H9 (cell line): ENCODE measurements at regions not wholly inside any gene's neighbourhood (a gene's known extent, or its start where the extent isn't known, plus 50 kb on each side); places are given as distances from the start of the nearest gene placed in this dataset.

Experiments
- DNase-seq: peaks from one replicate; pipeline ENCODE4 v3.0.0-alpha.2; 2017
- H2AFZ ChIP-seq: one replicate; pipeline ENCODE4 v1.6.1; 2013; ENCODE audit warnings: mild to moderate bottlenecking, low read length, control low read depth, moderate library complexity
- H2AK5ac ChIP-seq: 2 replicates; pipeline ENCODE4 v1.6.1; 2013; ENCODE audit warnings: low read length, control low read depth, mixed read lengths; ENCODE audit not compliant: insufficient read length
- H2BK120ac ChIP-seq: one replicate; pipeline ENCODE4 v1.6.1; 2013; ENCODE audit warnings: low read depth, mild to moderate bottlenecking, low read length, control low read depth, inconsistent platforms; ENCODE audit not compliant: poor library complexity, severe bottlenecking
- H2BK12ac ChIP-seq: 2 replicates; pipeline ENCODE4 v1.6.1; 2013; ENCODE audit warnings: low read length, control low read depth, mixed read lengths, low read depth; ENCODE audit not compliant: insufficient read length
- H2BK15ac ChIP-seq: 2 replicates; pipeline ENCODE4 v1.6.1; 2013; ENCODE audit warnings: low read depth, low read length, control low read depth
- H2BK20ac ChIP-seq: one replicate; pipeline ENCODE4 v1.6.1; 2013; ENCODE audit warnings: low read depth, mild to moderate bottlenecking, low read length, control low read depth, inconsistent platforms; ENCODE audit not compliant: poor library complexity, severe bottlenecking
- H2BK5ac ChIP-seq: 2 replicates; pipeline ENCODE4 v1.6.1; 2013; ENCODE audit warnings: low read length, control low read depth, mixed read lengths; ENCODE audit not compliant: insufficient read length
- H3K14ac ChIP-seq: 2 replicates; pipeline ENCODE4 v1.6.1; 2013; ENCODE audit warnings: low read length, control low read depth; ENCODE audit not compliant: insufficient read depth
- H3K18ac ChIP-seq: 2 replicates; pipeline ENCODE4 v1.6.1; 2013; ENCODE audit warnings: low read depth, mild to moderate bottlenecking, mixed read lengths, low read length, control low read depth; ENCODE audit not compliant: insufficient read length
- H3K23ac ChIP-seq: 2 replicates; pipeline ENCODE4 v1.6.1; 2013; ENCODE audit warnings: low read length, control low read depth, mixed read lengths, low read depth; ENCODE audit not compliant: insufficient read length
- H3K23me2 ChIP-seq: 2 replicates; pipeline ENCODE4 v1.6.1; 2013; ENCODE audit warnings: low read depth, mild to moderate bottlenecking, mixed read lengths, low read length, control low read depth; ENCODE audit not compliant: insufficient read length, poor library complexity, severe bottlenecking
- H3K27ac ChIP-seq: 2 replicates; pipeline ENCODE4 v1.5.1; 2013; ENCODE audit warnings: low read length, control low read depth, mixed read lengths, low read depth; ENCODE audit not compliant: insufficient read length
- H3K27me3 ChIP-seq: 2 replicates; pipeline ENCODE4 v1.6.1; 2013; ENCODE audit warnings: low read length, control low read depth, inconsistent platforms; ENCODE audit not compliant: insufficient read depth
- H3K4ac ChIP-seq: 2 replicates; pipeline ENCODE4 v1.6.1; 2013; ENCODE audit warnings: low read depth, mild to moderate bottlenecking, control low read depth, inconsistent platforms, low read length, moderate library complexity
- H3K4me1 ChIP-seq: 2 replicates; pipeline ENCODE4 v1.6.1; 2013; ENCODE audit warnings: low read length, control low read depth, inconsistent platforms; ENCODE audit not compliant: insufficient read depth
- H3K4me2 ChIP-seq: 2 replicates; pipeline ENCODE4 v1.6.1; 2013; ENCODE audit warnings: low read length, control low read depth, mixed read lengths; ENCODE audit not compliant: insufficient read length, insufficient read depth
- H3K56ac ChIP-seq: 2 replicates; pipeline ENCODE4 v1.6.1; 2013; ENCODE audit warnings: low read depth, mild to moderate bottlenecking, mixed read lengths, low read length, control low read depth; ENCODE audit not compliant: insufficient read length
- H3K79me1 ChIP-seq: 2 replicates; pipeline ENCODE4 v1.6.1; 2013; ENCODE audit warnings: low read depth, mild to moderate bottlenecking, moderate library complexity, low read length, control low read depth, inconsistent platforms; ENCODE audit not compliant: insufficient read depth, poor library complexity, severe bottlenecking
- H3K79me2 ChIP-seq: 2 replicates; pipeline ENCODE4 v1.6.1; 2013; ENCODE audit warnings: low read length, control low read depth, inconsistent platforms; ENCODE audit not compliant: insufficient read depth
- H3K9ac ChIP-seq: 2 replicates; pipeline ENCODE4 v1.6.1; 2013; ENCODE audit warnings: low read length, control low read depth, mixed read lengths; ENCODE audit not compliant: insufficient read length; ENCODE audit errors: extremely low read depth
- H3K9me3 ChIP-seq: one replicate; pipeline ENCODE4 v1.6.1; 2013; ENCODE audit warnings: low read depth, low read length, inconsistent platforms; ENCODE audit not compliant: control insufficient read depth
- H3T11ph ChIP-seq: one replicate; pipeline ENCODE4 v1.6.1; 2013; ENCODE audit warnings: mild to moderate bottlenecking, low read length, control low read depth, inconsistent platforms
- H4K20me1 ChIP-seq: one replicate; pipeline ENCODE4 v1.6.1; 2013; ENCODE audit not compliant: control insufficient read depth, insufficient read length, insufficient read depth
- H4K5ac ChIP-seq: 2 replicates; pipeline ENCODE4 v1.6.1; 2013; ENCODE audit warnings: low read depth, mild to moderate bottlenecking, mixed read lengths, low read length, control low read depth; ENCODE audit not compliant: insufficient read length
- H4K8ac ChIP-seq: replicated peaks from 2 replicates; pipeline ENCODE4 v1.6.1; 2013; ENCODE audit warnings: low read length, control low read depth, mixed read lengths, low read depth; ENCODE audit not compliant: insufficient read length
- H4K91ac ChIP-seq: 2 replicates; pipeline ENCODE4 v1.6.1; 2013; ENCODE audit warnings: low read depth, mild to moderate bottlenecking, moderate library complexity, mixed read lengths, low read length, control low read depth; ENCODE audit not compliant: insufficient read length
- H3K27ac Mint-ChIP-seq, 3 experiments: 2 replicates in 2 of 3; 3 replicates in 1 of 3; pipeline ENCODE4 v1.8.0; 2020 to 2021; ENCODE audit warnings: mixed read lengths in 3 of 3, mild to moderate bottlenecking in 1 of 3, moderate library complexity in 1 of 3
- H3K27me3 Mint-ChIP-seq: 2 replicates; pipeline ENCODE4 v1.8.0; 2021; ENCODE audit warnings: low read depth, mild to moderate bottlenecking, moderate library complexity, mixed read lengths
- H3K36me3 Mint-ChIP-seq, 3 experiments: 2 replicates in 2 of 3; 3 replicates in 1 of 3; pipeline ENCODE4 v1.8.0; 2020 to 2021; ENCODE audit warnings: low read depth in 3 of 3, mixed read lengths in 3 of 3; ENCODE audit not compliant: insufficient read depth in 1 of 3
- H3K4me1 Mint-ChIP-seq, 2 experiments: 2 replicates each; pipeline ENCODE4 v1.8.0; 2020; ENCODE audit warnings: mixed read lengths in 2 of 2
- H3K4me3 Mint-ChIP-seq, 2 experiments: 2 replicates in 1 of 2; 3 replicates in 1 of 2; pipeline ENCODE4 v1.8.0; 2020 to 2021; ENCODE audit warnings: mild to moderate bottlenecking in 2 of 2, mixed read lengths in 2 of 2, moderate library complexity in 1 of 2
- H3K9me3 Mint-ChIP-seq, 2 experiments: 2 replicates in 1 of 2; 3 replicates in 1 of 2; pipeline ENCODE4 v1.8.0; 2020; ENCODE audit warnings: mild to moderate bottlenecking in 2 of 2, mixed read lengths in 2 of 2, moderate library complexity in 1 of 2
- WGBS: extraction: QIAGEN DNeasy Blood & Tissue Kit; methylation state at CpG from one replicate; pipeline ENCODE4 v1.1.7; 2013; ENCODE audit warnings: missing lambda C conversion rate, low lambda C conversion rate, mixed read lengths; ENCODE audit not compliant: insufficient read length; ENCODE audit errors: extremely low coverage; 5-methylcytosine and 5-hydroxymethylcytosine counted together
- TF ChIP-seq, protein P1 (sequence below): fragments of 200-600 bp; sonication (generic); conservative IDR thresholded peaks from 3 replicates; pipeline ENCODE4 v1.8.0; 2021; ENCODE audit warnings: antibody characterized with exemption, mild to moderate bottlenecking

- Histone ChIP-seq H3K4me2 (peak overlapping the region; percentile 61), H2BK120ac (no peak overlapping the region)
Measured at GRCh38 chr15:93362203-93362602, 273.2 kb upstream of the RGMA start.

More at GRCh38 chr15:93362203-93362602, 273.2 kb upstream of the RGMA start:
- Histone ChIP-seq H3K79me1 (no peaks in the 10 kb centered on the region), H3K27ac (no peak overlapping the region), H4K8ac (no peak overlapping the region), H3K23me2 (peaks cover 4% of the 10 kb centered on the region), H3K4me1 (peaks cover 10% of the 10 kb centered on the region; the same call in 1 of the 2 replicates), H2BK5ac (no peak overlapping the region), H2BK15ac (no peak overlapping the region), H3K27me3 (peaks cover 17% of the 10 kb centered on the region; the same call in 1 of the 2 replicates), H3K4ac (no peak overlapping the region), H2BK12ac (no peak overlapping the region), H3K14ac (no peak overlapping the region), H4K5ac (no peak overlapping the region), H3T11ph (no peak overlapping the region), H3K18ac (no peak overlapping the region), H3K9ac (no peak overlapping the region), H2BK20ac (no peak overlapping the region), H3K23ac (no peak overlapping the region), H2AFZ (no peak overlapping the region), H3K9me3 (no peaks in the 10 kb centered on the region), H4K91ac (no peak overlapping the region), H2AK5ac (no peak overlapping the region), H4K20me1 (no peaks in the 10 kb centered on the region), H3K79me2 (no peaks in the 10 kb centered on the region), H3K56ac (no peak overlapping the region)
- H3K27ac Mint-ChIP-seq: no peak overlapping the region
- peaks cover 52 to 57% of the 10 kb centered on the region in 2 experiments for H3K4me1 Mint-ChIP-seq
- no CpG with 5 or more reads among the region's 3 CpGs for WGBS
- H3K9me3 Mint-ChIP-seq: peaks cover 0 to 5% of the 10 kb centered on the region in 2 experiments; a peak in 2 of 5 replicates
- H3K4me3 Mint-ChIP-seq: peak overlapping the region in 1 of 2 experiments; percentile 21; a peak in 2 of 5 replicates
- peaks cover 97% of the 10 kb centered on the region for H3K27me3 Mint-ChIP-seq
- TF ChIP-seq, protein P1, sequence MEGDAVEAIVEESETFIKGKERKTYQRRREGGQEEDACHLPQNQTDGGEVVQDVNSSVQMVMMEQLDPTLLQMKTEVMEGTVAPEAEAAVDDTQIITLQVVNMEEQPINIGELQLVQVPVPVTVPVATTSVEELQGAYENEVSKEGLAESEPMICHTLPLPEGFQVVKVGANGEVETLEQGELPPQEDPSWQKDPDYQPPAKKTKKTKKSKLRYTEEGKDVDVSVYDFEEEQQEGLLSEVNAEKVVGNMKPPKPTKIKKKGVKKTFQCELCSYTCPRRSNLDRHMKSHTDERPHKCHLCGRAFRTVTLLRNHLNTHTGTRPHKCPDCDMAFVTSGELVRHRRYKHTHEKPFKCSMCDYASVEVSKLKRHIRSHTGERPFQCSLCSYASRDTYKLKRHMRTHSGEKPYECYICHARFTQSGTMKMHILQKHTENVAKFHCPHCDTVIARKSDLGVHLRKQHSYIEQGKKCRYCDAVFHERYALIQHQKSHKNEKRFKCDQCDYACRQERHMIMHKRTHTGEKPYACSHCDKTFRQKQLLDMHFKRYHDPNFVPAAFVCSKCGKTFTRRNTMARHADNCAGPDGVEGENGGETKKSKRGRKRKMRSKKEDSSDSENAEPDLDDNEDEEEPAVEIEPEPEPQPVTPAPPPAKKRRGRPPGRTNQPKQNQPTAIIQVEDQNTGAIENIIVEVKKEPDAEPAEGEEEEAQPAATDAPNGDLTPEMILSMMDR: no peak
- DNase-seq: peak; percentile 69
- H3K36me3 Mint-ChIP-seq: no peaks in the 10 kb centered on the region; a peak in 1 of 7 replicates
